ENCODE measurements at regions not wholly inside any gene's neighbourhood (a gene's known extent, or its start where the extent isn't known, plus 50 kb on each side); places are given as distances from the start of the nearest gene placed in this dataset.

- TF ChIP-seq CTCF (conservative IDR thresholded peaks at IDR 0.05; ENCODE audit: low read depth, low read length) (no peak), EZH2 (IDR thresholded peaks at IDR 0.05; ENCODE audit: borderline replicate concordance, low read depth, low read length, poor library complexity, severe bottlenecking) (no peak)
These were observed 235.8 kb downstream of the RAP2B start for GRCh38 chr3:153397794-153398193.
